ENCODE measurements at regions not wholly inside any gene's neighbourhood (a gene's known extent, or its start where the extent isn't known, plus 50 kb on each side); places are given as distances from the start of the nearest gene placed in this dataset.
"Not testable (repeated sequence)": the region's sequence is repeated elsewhere in the genome, so short reads cannot be mapped to it uniquely, and the experiment has no call there.

DNA sequence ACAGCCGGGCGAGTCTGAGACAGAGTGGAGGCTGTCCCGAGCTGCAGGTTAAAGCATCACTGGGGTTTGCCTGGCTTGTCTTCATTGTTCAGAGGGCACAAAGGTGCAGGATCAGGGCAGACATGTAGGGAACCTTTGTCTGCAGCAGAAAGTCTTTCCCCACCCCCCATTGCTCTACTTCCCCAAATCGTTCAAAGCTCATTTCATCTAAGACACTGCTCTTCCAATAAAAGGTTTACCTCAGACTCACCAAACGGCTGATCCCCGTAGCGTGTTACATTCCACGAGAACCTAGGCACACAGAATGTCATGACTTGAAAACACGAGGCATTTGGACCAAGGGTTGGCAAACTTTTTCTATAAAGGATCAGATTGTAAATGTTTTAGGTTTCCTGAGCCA is 286.3 kb upstream of the FRG1 start:
- not testable (repeated sequence) for DNase-seq

DNA sequence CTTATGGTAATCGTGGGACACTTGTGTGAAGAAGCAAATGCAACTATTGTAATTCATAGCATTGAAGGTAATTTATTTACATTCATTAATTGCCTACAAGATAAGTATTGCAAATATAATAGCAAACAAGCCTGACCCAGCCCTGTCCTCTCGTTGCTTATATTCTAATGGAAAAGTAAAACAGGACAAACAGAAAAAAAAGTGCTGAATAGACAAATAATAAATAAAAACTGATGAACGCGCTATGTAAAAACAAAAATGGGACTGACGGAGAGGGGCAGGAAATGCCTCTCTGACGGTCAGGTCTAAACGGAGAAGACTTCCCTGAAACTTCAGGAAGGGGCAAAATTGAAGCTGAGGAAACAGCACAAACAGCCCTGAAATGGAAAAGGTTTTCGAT is 284.9 kb upstream of the FRG1 start:
- DNase-seq: not testable (repeated sequence)

DNA sequence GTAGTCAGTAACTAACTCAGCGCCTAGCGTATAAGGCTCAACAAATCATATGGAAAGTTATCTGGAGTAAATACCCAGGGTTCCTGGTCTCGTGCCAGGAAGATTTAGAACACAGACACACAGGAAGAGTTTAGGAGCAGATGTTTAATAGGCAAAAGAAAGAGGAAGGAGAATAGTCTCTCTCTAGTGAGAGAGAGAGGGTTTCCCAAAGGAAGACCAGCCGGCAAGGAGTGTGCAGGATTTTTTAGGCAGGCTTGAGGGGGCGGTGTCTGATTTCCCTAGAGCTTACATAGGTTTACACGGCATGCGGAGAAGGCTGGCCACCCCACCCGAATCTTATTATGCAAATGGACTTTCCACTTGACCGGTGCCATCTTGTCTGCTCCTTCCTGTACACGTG is 284.0 kb upstream of the FRG1 start:
- no peak for DNase-seq

DNA sequence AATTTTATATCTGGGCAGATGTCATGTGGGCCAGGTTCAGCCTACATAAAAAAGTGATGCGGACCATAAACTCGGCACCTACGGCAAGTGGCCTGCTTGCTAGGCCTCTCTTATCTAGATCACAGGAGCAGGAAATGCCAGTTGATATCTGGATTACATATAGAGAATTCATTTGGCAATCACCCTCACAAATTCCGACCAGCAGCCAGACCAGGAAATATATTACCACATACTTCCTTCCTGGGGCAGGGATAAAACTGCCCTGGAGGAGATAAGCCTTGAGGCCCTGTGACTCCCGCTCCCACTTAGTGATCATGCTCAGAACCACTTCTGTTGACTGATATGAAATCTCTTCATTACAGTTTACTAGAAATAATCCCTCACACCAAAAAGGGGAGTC is 282.4 kb upstream of the FRG1 start:
- not testable (repeated sequence) for DNase-seq

DNA sequence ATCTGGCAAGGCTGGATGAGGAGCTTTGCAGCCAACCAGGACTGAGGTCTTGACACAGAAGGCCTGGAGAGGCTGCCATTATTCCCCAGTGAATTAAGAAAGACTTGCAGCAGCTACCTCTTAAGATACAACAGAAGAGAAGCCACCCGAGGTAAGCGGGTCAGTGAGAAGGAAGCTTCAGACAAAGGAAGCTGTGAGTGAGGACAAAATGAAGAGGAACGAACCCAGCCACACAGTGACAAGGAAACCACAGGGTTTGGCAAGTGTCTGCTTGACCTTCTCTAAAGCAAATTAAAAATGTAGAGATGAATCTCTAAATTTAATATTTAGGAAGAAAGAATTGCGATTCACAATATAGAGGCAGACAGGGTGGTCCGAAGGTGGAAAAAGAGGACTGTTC is 281.8 kb upstream of the FRG1 start:
- not testable (repeated sequence) for DNase-seq

DNA sequence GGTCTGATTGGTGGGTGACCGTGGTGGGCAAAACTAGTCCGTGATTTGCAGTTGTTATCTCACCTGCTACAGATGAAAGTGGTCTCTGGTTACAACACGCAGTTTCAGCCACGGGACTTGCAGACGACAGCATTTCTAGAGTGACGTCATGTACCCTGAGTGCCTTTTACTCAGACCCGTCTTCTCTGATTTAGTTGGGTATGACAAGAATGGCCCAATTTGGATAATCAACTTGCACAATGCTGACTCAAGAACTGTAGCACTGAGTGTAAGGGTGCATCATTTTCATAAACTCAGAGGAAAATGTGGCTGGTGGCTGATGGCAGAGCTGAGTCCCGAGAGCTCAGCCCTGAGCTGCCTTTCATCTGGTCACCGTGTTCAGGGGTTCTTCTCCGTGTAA is 281.4 kb upstream of the FRG1 start:
- DNase-seq: no peak

DNA sequence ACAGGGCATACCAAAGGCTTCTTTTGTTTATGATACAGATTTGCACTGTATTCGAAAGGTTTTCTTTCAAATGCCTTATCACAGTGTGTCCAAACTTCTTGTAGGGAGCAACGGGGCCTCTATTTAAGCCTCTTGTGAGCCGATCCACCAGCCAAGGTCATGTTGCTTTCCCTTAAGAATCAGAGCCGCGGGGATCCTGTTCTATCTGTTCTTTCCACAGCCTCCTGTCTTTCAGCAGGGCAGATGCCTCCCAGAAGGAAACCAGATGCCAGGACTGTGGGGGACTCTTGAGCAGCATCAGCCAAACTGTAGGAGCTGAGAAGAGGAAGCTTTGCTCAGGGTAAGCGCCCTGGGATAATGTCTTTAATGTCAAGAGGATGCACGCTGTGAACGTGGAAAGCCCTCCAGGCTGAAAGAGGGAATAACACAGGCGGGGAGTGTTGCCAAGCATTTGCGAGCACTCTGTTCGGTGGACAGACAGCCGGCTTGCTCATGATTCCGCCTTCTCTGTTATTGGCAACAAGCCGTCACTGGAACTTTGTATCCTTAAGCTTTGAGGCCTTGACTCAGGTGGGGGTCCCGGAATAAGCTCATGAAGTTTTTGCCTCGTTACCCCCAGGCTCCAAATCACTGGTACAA is 279.8 kb upstream of the FRG1 start:
- DNase-seq: no peak

DNA sequence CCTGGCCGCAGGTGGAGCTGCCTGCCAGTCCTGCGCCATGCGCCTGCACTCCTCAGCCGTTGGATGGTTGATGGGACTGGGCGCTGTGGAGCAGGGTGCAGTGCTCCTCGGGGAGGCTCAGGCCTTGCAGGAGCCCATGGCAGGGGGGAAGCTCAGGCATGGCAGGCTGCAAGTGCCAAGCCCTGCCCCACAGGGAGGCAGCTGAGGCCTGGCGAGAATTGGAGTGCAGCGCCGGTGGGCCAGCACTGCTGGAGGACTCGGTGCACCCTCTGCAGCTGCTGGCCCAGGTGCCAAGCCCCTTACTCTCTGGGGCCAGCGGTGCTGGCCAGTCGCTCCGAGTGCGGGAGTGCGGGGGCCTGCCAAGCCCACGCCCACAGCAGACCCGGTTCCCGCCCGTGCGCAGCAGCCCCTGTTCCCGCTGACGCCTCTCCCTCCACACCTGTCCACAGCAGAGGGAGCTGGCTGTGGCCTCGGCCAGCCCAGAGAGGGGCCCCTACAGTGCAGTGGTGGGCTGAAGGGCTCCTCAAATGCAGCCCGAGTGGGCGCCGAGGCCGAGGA is 275.9 kb upstream of the FRG1 start:
- DNase-seq: no peak

DNA sequence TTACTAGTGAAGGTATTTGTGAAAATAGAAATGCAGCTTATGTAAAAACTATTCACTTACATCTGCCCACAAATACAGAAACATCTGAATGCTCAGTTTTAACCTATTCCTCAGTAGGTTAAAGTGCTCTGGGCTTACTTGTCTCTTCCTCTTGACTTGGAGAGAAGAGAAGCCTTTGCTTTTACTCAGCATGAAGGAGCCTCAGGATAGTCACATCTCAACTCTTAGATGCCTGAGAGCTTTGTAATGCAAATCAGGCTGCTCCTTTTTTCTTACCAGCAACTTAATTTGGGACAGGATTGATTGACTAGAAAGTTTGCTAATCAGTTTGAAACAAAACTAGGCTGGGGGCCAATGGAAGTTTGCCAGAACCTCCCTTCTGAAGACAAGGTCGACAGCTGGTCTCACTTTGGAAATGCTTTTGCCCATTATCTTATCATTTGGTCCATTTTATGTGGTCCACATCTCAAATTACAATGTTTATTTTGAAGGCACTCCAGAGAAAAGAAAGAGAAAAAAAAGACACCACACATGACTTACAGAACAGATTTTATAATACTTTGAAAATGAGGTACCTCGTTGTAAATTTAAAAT is 274.9 kb upstream of the FRG1 start:
- not testable (repeated sequence) for DNase-seq

DNA sequence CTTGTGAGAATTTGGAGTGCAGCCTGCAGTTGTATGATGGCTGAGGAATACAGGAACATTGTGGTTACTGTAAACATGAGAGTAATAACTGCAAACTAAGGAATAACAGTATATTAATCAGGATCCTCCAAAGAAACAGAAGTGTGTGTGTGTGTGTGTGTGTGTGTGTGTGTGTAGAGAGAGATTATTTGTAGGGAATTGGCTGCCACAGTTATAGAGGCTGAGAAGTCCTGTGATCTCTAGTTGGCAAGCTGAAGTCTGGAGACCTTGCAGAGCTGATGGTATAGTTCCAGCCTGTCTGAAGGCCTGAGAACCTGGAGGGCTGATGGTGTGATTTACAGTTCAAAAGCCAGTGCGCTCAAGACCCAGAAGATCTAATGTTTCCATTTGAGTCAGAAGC is 273.3 kb upstream of the FRG1 start:
- not testable (repeated sequence) for DNase-seq

DNA sequence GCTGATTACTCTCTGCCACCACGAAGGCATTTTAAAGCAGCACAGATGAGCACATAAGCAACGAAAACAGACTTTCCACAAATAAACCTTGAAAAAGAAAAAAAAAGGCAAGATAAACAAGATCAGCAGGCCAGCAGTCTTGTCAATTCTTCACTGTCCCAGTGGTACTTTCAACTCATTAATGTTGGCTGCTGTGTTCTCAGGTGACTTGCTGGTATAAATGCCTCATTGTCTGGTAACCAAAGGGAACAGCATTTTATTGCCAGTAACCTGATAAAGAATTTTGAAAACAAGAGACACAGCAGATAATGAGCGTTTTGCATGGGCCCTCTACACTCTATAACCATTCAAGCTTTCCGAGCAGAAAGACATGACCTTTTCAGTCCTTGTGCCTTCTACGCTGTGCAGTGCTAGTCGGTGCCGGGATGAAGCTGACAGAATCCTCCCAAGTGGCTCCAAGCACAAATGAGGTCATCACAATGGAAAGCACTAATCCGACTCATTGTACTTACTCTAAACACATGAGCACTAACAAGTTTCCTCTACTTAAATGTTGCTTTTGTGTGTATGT is 242.9 kb upstream of the FRG1 start:
- not testable (repeated sequence) for DNase-seq

DNA sequence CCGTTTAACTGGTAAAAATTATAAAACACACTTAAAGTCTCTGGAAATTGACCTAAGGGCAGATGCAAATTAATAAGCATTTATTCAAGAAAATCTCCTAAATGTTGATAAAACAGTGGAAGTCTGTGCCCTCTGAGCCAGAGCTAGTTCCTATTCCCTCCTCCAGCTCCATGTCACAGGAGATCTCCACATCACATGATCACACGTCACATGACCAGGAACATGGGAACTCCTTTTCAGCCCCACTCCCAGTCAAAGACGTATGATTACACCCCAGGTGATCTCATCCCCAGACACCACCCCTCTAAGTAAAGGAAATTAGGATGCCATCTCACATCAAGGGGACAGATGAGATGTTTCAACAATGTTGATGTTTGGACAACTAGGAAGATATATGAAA is 237.7 kb upstream of the FRG1 start:
- DNase-seq: not testable (repeated sequence)

DNA sequence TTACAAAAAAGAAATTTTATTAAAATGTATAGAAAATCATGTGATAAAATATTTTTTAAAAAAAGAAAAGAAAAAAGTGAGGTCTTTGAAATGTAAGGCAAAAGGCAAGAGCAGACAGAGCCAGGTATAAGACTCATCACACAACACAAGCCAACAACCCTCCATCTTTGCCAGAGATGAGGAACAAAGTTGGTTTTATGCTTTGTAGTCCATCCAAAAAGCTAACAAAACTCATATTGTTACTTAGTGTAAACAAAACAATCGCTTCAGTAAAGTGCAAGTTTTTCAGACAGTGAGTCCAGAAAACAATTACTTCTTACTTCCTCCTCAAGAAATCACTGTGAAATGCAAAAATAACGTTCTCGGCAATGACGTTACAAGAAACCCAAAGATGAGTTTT is 233.9 kb upstream of the FRG1 start:
- not testable (repeated sequence) for DNase-seq

DNA sequence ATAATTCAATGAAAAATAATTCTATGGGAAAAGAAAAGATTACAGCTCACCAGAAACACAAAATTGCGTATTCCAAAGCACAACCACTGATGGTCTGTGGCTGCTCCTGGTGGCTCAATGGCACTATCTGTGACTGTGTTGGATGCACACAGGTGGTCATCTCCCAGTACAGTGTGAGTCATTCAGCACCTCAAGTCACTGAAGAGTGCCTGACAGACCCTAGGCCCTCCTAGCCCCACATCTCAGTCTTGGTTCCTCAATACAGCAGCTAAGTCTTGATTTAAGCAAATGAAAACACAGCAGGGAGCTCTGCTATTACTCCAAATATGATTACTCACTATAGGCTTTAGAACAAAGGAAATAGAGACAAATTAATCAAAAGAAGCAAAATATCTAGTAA is 233.4 kb upstream of the FRG1 start:
- not testable (repeated sequence) for DNase-seq

DNA sequence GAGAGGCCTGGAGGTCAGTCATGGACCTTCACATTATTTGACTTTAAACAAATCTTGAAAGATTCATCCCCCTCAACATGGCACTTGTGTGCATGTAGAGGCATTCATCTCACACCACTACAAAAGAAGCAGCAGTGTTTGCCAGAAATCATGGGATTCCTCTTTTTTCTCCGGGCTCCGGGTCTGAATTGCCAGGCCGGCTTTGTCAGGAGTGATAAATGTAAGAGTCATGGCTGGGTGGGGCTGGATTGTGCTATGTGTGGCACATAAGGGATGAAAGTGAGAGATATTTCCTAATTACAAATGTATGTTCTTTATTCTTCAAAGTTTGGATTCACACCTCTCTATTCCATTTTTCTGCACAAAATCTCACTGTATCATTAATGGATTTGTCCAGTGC is 228.7 kb upstream of the FRG1 start:
- not testable (repeated sequence) for DNase-seq

DNA sequence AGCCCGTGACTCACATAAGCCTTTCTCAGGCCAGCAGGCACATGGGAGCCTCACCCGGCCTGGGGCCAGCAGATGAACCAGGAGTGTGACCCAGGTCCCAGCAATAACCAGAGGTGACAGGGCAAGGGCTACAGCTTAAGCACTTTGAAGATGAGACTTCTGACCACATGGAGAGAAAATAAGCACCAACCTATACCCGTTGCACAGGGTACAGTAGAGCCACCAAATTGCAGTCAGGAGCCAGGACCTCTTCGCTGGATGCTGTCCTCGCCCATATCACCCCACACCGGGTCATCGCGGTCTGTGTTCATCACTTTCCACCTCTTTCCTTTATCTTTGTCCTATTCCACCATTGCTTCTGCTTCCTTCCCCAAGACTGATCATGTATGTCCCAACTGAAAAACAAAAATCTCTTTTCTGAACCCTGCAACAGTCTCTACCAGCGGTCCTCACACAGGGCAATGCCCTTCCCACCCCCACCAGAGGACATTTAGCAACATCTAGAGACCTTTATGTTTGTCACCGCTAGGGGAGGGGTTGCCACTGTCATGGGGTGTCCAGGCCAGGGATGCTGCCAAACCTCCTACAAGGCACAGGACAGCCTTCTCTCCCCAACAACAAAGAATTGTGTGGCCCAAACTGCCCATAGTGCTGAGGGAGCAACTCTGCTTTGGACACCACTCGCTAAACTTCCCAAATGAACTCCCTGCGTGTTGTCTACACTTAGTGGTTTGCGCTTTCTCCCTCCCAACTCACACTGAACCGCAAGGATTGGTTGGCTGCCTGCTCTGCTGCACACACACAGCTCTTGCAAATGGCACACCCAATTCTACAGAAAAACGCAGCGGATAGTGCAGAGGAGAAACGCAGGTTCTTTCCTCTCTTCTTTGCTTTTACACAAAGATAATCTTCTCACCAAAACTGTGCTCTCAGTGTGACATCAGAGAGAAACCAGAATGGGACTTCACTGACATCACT is 219.4 kb upstream of the FRG1 start:
- not testable (repeated sequence) for DNase-seq

DNA sequence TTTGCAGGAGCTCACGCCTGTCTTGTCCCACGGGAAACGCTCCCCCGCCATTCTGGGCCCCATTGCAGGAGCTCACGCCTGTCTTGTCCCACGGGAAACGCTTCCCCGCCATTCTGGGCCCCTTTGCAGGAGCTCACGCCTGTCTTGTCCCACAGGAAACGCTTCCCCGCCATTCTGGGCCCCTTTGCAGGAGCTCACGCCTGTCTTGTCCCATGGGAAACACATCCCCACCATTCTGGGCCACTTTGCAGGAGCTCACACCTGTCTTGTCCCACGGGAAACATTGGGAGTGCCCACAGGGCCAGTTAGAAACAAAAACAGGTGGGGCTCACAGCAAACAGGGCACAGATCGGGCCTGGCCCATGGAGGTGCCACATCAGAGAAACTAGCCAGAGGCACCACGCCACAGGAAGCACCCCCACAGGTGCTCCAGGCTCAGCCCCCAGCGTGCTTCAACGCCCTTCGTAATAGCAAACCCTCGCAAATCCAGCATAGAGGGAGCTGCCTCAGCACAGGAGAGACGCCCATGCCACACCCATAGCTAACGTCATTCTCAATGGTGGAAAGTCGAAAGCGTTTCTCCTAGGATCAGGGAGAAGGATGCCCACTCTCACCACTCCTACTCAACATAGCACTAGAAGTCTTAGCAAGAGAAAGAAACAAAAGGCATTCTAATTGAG is 218.2 kb upstream of the FRG1 start:
- DNase-seq: not testable (repeated sequence)

DNA sequence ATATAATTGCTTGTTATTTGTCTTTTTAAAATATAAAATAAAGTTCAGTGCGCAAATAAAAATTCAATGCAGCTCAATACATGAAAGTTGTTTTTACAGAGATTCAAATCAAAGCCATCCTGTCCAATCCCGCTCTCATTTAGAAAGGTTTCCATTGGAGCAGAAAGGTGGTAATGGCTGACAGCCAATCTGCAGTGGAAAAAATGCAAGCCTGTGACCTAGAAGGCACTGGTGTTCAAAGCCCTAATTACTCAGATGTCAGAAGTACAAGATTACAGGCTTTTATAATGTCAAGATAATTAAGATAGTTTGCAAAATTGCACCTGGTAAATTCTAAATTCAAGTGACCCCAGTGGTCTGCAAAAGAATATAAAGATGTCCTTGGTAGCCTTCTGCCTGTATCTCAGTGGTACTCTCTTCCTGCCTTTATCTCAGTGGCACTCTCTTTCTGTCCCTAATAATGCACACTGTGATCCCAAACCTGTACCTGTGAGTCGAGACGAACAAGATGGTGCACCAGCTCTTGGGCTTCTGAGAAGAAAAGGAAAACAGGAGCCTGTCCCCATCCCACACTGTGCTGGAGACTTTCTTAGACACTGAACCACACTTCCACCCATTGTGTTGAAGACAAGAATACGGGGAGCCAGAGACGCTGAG is 212.6 kb upstream of the FRG1 start:
- DNase-seq: not testable (repeated sequence)

DNA sequence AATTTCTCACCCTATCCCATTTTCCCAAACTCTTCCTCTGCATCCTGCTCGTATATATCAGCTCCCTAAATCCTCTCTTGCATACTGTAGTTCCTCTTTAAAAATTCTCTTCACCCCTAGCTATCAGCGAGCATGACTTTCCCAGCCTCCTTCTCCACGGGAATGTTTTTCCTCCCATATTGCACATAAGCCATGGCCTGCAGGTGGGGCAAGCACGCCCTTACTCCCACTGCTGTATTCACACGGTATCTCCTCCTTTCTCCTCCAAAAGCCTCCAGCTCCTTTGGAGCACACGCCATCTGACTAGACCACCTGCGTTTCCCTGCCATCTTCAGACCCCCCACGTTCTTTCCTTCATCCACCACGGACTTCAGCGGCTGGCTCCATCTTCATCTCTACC is 208.7 kb upstream of the FRG1 start:
- DNase-seq: not testable (repeated sequence)

DNA sequence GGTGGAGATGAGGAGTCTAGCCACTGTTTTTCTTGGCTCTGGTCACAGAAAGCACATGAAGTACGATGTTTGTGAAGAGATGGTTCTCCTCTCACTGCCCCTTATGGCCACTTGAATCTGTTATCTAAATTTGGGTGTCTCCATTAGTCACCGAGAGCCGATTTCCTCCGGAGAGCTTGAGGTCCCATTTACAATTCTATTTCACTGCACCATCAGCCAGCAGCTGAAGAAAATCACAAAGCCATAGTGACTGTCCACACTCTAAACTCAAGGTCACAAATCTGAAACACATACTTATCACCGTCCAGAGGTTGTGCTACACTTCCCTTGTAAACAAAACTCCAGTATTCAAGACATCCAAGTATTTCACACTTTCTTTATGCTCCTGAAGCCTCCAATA is 207.2 kb upstream of the FRG1 start:
- not testable (repeated sequence) for DNase-seq

DNA sequence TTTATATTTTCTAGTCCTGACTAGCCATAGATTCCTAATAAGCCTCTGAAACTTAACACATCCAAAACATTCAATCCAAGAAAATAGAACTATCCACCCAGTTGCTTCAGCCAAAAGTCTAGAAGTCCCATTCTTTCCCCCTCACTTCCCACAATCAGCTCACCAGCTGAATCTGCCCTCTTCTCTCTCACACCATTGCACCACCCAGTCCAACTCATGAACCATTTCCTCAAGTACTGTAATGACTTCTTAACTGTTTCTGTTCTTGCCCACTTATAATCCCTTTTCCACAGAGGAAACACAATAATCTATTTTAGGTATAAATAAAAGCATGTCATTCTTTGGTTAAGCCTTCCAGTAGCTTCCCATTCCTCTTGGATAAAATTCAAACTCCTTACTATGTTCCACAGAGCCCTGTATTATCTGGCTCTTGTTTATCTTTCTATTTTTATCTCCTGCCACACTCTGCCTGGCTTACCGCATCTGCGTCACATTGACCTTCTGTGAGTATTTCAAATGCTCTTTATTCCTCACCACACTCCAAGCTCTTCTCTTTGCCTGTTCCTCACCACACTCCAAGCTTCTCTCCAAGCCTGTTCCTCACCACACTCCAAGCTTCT is 205.9 kb upstream of the FRG1 start:
- DNase-seq: not testable (repeated sequence)

Data from activated CD4-positive, alpha-beta T cell treated with anti-CD3 and anti-CD28 coated beads for 1 hour (primary cell).